ENCODE measurements at regions not wholly inside any gene's neighbourhood (a gene's known extent, or its start where the extent isn't known, plus 50 kb on each side); places are given as distances from the start of the nearest gene placed in this dataset.

- TF ChIP-seq RFX5 (IDR thresholded peaks at IDR 0.05; ENCODE audit: borderline replicate concordance, low read depth, low read length) = no peak
These were observed 235.8 kb upstream of the ALCAM start (continued) for GRCh38 chr3:105130911-105131310.
